HG02588 (cell line): ENCODE measurements at regions not wholly inside any gene's neighbourhood (a gene's known extent, or its start where the extent isn't known, plus 50 kb on each side); places are given as distances from the start of the nearest gene placed in this dataset.
A peak's percentile ranks its signal among the peaks of the same experiment; 100 is the strongest.

Source experiments
- ATAC-seq: cut with Tn5 transposase; IDR thresholded peaks from one replicate; pipeline ENCODE4 v1.9.1; 2021; ENCODE audit warnings: mild to moderate bottlenecking, moderate library complexity; ENCODE audit not compliant: unreplicated experiment

DNA sequence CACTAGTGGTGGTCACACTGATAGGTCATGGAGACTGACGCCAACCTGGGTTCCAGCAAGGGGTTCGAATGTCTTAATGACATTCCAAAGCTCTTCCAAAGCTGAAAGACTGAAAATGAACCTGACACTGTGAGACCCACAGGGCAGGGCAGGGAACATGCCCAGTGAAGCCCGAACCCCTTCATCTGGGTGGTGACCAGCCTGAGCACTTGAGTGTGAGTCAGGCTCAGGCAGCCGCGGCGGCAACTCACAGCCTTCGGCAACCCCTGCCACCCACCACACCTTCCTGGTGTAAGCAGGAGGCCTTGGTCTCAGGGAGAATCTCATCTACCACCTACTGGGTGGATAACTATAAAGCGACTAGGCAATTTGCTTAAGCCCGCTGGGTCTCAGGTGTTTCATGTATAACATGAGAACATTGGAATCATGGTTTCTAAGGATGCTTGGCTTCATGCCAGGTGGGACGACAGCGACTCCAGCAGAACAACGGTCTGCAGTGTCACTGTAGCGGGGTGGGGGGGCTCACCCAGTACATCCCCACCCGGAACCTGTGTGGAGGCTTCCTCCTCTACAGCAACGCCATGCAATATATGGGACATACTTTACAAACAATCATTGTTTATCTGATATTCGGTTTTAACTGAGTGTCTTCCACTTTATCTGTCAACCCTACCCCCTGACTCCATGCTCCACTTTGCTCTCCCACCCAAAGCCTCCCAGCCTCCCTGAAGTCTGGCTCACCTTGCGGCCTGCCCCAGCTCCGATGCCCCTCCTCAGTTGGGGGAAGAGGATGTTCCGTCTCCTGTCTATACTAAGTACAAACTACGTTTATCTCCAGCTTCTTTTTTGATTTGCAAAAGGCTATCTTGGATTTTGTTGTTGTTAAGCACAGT is 125.0 kb upstream of the MEF2A start:
- ATAC-seq = no peak

DNA sequence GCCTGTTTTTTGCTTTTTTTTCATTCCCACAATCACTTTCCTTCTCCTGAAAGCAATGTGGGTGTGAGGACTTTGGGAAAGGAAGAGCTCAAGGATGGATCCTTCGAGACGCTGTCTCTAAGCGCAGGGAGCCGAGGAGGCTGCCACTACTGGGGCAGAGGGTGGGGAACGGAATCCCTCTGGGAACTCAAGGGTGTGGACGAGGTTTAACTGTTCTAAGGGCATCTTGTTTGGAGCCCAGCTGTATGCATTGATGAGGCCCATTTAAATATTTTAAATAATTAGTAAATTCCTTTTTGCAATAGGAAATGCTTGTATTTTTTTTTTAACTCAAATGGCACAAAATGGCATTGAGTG is 124.4 kb upstream of the MEF2A start:
- no peak for ATAC-seq

DNA sequence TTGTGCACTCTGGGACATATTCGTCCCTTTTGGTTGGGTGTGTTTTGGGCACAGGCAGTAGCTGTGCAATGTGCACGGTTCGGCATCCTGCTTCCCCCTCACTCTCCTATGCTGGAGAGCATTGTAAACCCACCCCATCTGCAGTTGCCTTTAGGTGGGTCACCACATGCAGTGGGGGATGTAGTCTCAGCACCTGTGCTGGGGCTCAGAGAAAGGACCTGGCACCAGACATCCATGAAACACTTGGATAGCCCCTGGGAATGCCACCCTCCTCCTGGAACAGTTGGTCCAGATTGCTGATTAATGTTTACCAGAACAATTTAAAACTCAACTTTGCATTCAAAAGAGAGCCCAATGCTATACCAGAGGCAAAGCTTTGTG is 123.9 kb upstream of the MEF2A start:
- ATAC-seq = no peak

DNA sequence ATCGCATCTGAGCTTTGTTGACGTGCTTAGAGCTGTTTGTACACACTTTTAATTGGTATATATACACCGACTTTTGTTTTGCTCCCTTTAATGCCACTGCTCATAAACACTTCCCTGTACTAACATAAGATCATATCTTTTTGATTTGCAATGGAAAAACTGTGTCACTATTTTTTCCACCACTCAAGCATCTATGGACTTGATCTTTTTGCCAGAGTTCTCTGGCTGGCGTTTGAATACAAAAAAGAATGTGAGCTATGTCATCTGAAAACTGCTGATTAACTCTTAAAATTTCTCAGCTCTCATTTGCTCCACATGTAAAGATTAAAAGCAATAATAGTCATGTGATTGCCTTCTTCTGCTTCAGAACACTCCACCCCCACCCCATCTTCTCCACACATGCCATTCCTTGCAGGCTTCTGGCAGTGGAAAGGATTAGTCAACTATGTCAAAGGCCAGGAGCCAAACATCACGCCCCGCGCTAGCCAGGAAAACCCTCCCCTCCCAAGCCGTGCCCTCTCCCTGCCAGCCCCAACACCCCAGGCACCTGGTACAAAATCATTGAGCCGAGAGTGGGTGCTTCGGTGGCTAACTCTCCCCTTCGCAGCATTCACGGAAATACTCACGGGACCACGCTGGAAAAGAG is 123.4 kb upstream of the MEF2A start:
- no peak for ATAC-seq

DNA sequence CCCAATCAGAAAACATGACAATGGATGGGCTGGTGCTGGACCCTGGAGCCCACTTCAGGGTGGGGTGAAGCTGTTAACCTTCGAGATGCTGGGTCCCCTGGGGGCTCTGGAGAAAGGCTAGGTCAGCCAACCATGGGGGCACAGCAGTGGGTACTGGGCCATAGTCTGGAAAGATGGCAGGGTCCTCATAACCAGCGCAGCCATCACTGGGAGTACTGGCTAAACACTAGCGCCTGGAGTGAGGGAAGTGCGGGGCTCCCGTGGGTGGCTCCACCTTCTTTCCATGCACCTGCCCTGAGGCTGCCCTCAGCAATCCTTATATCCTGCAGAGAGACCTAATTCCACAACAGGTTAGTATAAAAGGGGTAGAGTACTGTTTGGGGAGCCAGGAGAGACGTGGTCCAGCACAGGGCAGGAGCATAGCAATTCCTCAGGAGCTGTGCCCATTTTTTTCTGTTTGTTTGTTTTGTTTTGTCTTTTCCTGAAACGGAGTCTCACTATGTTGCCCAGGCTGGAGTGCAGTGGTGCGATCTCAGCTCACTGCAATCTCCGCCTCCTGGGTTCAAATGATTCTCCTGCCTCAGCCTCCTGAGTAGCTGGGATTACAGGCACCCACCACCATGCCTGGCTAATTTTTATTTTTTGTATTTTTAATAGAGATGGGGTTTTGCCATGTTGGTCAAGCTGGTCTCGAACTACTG is 122.6 kb upstream of the MEF2A start:
- ATAC-seq = no peak

DNA sequence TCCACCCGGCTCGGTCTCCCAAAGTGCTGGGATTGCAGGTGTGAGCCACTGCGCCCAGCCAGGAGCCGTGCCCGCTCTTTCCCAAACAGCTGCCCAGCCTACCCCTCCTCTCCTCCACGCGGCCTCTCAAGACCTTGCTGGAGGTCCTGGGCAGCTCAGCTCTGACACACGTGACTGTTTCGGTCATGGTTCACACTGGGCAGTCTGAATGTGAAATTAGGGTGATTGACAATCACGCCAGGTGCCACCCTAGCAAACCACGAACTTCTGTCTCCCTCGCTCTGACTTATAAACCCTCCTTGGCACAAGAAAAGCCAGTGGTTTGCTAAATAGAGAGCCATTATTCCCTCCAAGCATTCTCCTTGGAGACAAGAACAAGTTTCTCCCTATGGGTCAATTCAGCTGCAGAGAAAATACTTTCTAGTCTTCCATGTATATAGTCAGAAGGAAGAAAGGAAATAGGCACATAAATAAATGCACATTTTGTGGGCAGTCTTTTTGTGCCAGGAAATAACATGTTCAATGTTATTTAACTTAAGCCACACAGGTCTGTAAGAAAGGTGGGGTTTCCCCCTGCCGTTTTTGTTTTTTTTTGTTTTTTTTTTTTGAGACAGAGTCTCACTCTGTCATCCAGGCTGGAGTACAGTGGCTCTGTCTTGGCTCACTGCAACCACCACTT is 121.9 kb upstream of the MEF2A start:
- no peak for ATAC-seq

DNA sequence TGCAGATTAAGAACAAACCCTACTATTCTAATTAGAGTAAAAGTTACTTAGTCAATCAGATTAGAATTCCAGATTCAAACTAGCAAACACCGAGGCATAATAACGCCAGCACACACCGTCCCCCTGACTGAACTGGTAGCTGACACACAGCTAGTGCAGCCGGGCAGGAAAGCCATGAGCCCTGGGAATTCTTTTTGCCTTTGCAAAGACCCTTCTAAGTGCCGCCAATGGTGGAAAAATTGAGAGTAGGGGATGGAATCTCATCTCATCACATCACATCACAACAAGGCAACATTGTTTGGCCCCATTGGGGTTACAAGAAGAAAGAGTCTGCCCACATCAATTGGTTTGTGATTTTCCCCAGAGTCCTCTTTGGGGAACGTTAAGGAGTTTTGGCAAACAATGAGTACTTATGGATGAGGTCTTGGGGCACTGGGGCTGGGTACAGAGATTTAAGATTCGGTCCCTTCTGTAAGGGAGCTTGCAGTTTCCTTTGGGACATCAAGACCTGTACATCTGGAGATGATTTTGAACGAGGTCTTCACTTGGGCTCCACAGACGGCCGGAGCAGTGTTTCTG is 120.4 kb upstream of the MEF2A start:
- no peak for ATAC-seq

DNA sequence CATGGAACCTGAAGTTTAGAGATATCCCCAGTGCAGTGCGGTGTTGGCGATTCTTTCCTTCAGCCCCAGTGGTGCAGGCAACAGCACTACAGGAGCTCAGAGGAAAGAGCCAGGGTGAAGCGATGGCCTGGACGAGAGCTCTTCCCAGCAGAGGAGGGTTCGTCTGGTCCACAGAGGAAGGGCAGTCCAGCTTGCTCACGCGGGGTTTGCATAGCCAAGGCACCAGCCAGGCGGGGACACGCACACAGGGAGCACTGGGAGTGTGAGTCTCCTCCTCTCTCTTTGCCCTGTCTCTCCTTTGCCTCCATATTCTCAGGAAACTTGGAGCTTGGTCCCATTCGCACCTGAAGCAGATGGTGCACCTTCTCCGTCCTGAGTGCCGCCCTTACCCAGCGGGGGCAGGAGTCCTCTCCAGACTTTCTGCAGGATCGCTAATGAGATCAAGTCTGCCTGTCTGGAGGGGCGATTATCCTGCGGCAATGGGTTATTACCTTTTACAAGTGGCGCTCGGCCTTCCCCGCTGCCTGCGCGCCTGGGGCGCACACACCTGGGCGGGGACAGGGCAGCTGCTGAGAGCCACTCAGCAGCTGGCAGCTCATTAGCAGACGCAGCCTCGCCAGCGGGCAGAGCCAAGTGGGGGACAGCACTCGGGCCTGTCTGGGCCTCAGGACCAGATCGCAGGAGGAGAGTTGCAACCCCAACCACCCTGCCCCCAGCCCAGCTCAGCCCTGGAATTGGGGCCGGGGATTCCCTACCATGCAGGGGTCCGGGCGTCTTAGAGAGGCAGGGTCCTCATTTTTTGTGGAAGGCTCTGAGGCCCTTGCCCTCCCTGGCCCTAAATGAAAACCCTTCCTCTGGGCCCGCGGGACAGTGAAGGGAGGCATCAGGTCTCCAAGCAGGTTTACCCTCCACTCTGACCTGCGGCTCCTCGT is 119.0 kb upstream of the MEF2A start:
- ATAC-seq = no peak

DNA sequence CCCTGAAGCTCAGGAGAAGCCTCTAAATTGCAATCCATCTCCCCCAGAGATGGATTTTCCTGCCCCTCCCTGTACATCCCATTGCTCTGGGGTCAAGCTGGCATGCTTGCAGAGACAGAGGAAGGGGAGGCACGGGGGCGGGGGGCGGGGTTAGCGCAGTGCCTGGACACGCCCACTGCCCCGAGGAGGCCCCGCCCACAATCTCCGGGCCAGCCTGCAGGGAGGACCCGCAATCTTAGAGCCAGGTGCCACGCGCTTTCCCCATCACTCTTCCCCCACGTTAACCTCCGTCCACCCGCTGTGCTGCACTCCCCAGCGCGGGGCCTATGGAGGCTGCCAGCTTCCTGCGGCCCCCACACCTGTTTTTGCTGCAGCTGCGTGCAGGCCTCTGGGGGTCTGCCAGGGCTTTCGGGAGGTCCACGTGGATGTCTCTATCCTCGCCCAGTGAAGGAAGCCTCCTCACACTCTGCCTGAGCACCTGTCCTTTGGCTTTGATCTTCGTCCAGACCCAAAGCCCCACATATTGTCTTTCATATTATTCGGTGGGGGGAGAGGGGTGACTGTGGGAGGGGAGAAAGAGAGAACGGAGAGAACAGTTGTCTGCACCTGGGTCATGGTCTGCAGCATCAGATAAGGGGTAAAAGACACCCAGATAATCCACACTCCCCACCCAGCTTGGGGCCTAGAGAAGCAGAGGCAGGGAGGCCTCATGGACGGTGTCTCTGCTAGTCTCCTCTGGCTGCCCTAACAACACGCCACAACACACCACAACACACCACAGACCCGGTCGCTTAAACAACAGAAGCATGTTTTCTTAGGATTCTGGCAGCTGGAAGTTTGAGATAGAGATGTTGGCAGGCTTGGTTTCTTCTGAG is 118.0 kb upstream of the MEF2A start:
- no peak for ATAC-seq

DNA sequence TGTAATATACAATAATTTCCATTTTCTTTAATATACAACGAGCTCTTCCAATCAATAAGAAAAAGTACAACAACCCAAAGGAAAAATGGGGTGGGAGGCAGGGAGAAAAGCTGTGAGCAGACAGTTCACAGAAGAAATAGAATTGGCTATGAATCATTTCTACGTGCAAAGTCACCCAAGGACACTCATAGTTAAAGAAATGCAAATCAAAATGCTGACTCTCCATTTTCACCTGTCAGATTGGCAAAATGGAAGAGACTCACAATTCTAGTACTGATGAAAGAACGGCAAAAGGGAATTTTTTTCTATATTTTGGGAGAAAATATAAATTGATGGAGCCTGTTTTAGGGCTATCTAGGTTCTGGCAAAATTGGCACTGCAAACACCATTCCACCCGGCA is 116.3 kb upstream of the MEF2A start:
- no peak for ATAC-seq

DNA sequence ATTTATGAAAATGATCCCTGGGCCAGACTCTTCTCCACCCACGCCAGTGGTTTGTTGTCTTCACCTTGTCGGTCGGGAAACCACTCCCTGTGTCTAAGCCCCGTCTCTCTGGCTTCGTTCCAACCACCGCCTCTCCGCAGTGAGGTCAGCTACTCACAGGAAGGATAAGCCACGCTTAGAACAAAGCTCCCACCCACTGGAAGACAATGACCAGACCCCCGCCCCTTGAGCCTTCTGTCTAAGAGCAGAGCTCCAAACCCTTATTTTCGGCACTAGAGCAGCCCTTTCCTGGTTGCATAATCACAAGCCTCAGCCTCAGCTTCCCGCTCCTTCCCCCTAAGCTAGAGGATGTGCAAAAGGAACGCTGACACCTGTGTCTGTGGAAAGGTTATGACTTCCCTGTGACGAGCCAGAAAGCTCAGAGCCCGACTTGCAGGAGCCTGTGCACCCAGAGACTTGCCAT is 114.9 kb upstream of the MEF2A start:
- no peak for ATAC-seq

DNA sequence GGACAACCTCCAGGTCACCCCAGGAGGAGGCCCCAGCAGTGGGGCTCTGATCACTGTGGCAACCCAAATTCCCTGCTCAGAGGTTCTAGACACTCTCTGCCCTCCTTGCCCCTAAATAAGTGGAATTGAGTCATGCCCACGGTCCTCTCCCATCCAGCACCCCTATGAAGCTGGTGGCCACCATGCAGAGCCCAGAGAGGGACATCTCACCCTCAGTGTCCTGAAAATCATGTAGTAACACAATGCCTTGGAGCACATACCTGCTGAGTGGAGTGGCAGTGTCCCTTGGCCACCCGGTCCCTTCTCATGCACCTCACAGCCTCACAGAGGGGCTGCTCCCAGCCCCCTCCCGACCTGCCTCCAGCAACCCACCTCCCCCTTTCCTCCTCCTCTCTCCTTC is 114.3 kb upstream of the MEF2A start:
- no peak for ATAC-seq

DNA sequence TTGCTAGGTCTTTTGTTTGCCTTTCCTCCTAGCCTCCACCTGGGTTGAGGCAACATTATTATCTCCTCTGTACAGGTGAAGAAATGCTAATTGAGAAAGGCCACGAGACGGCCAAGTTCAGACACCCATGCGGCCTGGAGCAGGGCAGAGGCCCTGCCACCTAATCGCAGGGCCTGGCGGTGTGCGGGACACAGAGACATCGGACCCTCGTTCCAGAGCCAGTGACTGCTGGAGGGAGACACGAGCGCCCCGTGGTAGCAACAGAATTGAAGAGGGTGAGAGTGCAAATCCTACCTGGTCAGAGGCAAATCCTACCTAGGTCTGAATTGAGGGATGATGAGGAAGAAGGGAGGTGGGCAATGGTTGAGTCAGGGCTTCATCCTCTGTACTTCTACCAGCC is 113.8 kb upstream of the MEF2A start:
- ATAC-seq = no peak

DNA sequence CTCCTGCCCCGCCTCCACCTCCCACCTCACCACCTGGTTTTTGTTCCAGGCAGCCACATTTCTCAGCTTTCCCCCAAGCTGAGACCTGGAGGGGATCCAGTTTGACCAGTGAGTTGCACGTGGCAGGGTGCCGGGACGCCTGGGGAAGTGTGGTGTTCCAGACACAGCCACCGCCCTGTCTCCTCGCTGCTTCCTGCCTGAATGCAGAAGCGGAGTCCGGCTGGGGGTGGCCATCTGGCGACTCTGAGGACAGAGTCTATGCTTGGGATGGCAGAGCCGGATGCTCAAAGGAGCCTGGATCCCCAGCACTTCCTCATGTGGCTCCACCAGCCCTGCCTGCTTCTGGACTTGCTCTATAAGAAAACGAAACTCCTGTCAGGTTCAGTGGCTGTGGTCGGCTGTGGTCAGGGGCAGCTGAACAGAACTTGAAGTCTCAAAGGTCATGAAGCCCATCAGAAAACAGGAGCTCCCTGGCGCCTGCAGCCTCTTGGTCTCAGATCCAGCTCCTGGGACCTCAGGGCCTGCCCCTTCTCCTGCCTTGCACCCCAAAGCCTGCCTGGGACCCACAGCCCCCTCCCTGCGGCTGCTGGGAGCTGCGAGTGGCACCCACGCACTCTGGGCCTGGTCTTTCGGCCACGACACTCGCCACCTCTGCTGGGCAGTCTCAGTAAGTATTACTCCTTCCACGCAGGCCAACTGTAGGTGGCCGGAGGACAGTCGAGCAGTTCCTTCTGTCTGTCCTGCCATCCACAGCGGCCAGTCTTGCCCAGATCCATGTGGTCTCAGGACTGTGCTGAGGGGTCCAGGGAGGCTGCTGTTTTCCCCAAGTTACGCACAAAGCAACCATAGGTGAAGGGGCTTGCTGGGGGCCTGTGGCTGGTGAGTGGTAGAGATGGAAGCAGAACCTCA is 112.8 kb upstream of the MEF2A start:
- ATAC-seq = peak; percentile 87

DNA sequence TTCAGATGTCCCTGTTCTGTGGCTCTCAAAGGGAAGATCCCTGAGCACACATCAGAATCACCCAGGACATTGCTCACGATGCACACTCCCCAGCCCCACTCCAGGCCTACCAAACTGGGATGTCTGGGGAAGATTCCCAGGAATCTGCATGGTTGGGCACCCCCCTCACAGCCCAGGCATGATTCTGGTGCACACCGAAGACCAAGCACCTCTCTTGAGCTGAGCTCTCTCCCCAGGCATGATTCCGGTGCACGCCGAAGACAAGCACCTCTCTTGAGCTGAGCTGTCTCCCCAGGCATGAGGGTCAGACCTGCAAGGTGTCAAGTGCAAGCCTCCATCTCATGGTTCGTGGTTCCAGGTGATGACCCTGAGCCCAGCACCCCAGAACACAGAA is 112.2 kb upstream of the MEF2A start:
- ATAC-seq = no peak

DNA sequence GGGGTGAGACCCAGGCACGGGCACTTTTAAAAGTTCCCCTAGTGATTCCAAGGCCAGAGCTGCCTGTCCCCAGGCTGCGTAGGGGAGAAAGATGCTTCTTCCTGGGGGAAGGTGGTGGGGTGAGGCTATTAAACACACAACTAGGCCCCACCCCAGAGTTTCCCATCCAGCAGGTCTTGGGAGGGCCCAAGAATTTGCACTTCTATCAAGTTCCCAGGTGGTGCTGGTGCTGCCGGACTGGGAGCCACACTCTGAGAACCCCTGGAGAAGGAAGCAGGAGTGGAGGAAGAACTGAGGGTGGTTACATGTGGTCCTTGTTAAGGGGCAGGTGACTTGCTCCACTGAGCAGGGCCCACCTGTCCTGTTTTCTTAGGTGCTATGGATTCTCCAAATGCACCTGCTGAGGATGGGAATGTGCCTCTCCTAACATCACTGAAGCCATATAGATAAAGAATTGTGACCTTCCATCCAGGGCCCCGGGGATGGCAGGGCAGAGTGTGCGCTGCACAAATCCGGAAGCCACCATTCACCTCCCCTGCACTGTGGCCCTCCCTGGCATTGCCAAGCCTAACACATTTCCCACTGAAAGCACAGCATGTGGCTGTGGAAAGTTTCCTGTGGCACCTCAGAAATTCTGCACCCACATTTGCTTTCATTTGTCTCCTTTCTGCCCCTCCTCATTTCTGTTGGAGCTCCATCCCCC is 111.5 kb upstream of the MEF2A start:
- no peak for ATAC-seq
